Naive thymus-derived CD4-positive, alpha-beta T cell (primary cell): ENCODE measurements at regions not wholly inside any gene's neighbourhood (a gene's known extent, or its start where the extent isn't known, plus 50 kb on each side); places are given as distances from the start of the nearest gene placed in this dataset.

Experiments
- ATAC-seq: fragments of 150-1000 bp; cut with Tn5 transposase; 2 replicates; pipeline ENCODE4 v1.10.0; 2021; ENCODE audit warnings: mild to moderate bottlenecking, moderate library complexity
- CTCF ChIA-PET: fragments of 350-600 bp; sonication (Branson Sonifier 250); formaldehyde crosslinking; loops from one replicate; lab custom pipeline; 2021; ENCODE audit warnings: antibody characterized with exemption; lab: Charles Lee
- POLR2A ChIA-PET: fragments of 350-600 bp; sonication (Branson Sonifier 250); formaldehyde crosslinking; loops from one replicate; lab custom pipeline; 2021; ENCODE audit warnings: antibody characterized with exemption, inconsistent platforms; lab: Charles Lee
- DNase-seq, 9 donors: peaks; one replicate each; pipeline versions ENCODE4 v3.0.0 to v3.0.0-alpha.2; 2020 to 2022; ENCODE audit warnings: mixed read lengths in 1 of 9
- H3K27ac ChIP-seq: one replicate; pipeline ENCODE4 v1.7.0; 2013; ENCODE audit warnings: mild to moderate bottlenecking, low read depth, low read length, moderate library complexity
- H3K27me3 ChIP-seq, 2 donors: one replicate each; pipeline ENCODE4 v1.7.0; 2013; ENCODE audit warnings: low read length in 2 of 2, mild to moderate bottlenecking in 2 of 2, moderate library complexity in 2 of 2; ENCODE audit not compliant: control insufficient read depth in 2 of 2, insufficient read depth in 2 of 2
- H3K36me3 ChIP-seq, 3 experiments: 1 replicate in 2 of 3; 2 replicates in 1 of 3; pipeline ENCODE4 v1.7.0; 2013; ENCODE audit warnings: low read length in 3 of 3, mild to moderate bottlenecking in 3 of 3, moderate library complexity in 1 of 3; ENCODE audit not compliant: insufficient read depth in 3 of 3, control insufficient read depth in 2 of 3
- H3K4me1 ChIP-seq, 2 donors: one replicate each; pipeline ENCODE4 v1.7.0; 2013; ENCODE audit warnings: low read length in 2 of 2, mild to moderate bottlenecking in 2 of 2, moderate library complexity in 1 of 2; ENCODE audit not compliant: control insufficient read depth in 2 of 2, insufficient read depth in 2 of 2
- H3K4me3 ChIP-seq: 2 replicates; pipeline ENCODE4 v1.7.0; 2013; ENCODE audit warnings: mild to moderate bottlenecking, low read length
- H3K9me3 ChIP-seq, 3 experiments: 1 replicate in 2 of 3; 2 replicates in 1 of 3; pipeline ENCODE4 v1.7.0; 2013; ENCODE audit warnings: low read length in 3 of 3; ENCODE audit not compliant: control insufficient read depth in 2 of 3
- H3K27ac Mint-ChIP-seq, 9 donors: one replicate each; pipeline ENCODE4 v1.8.0; 2020 to 2022; ENCODE audit warnings: mixed read lengths in 9 of 9, mild to moderate bottlenecking in 8 of 9, moderate library complexity in 5 of 9, inconsistent platforms in 2 of 9
- H3K27me3 Mint-ChIP-seq, 5 donors: one replicate each; pipeline ENCODE4 v1.8.0; 2021 to 2022; ENCODE audit warnings: mixed read lengths in 5 of 5, mild to moderate bottlenecking in 1 of 5
- H3K36me3 Mint-ChIP-seq, 5 donors: one replicate each; pipeline ENCODE4 v1.8.0; 2020 to 2022; ENCODE audit warnings: mixed read lengths in 5 of 5, mild to moderate bottlenecking in 3 of 5, inconsistent platforms in 1 of 5
- H3K4me1 Mint-ChIP-seq, 7 donors: one replicate each; pipeline ENCODE4 v1.8.0; 2020 to 2022; ENCODE audit warnings: mixed read lengths in 7 of 7, mild to moderate bottlenecking in 3 of 7, inconsistent platforms in 1 of 7
- H3K4me3 Mint-ChIP-seq, 10 donors: one replicate each; pipeline ENCODE4 v1.8.0; 2020 to 2022; ENCODE audit warnings: mild to moderate bottlenecking in 10 of 10, mixed read lengths in 10 of 10, moderate library complexity in 6 of 10, inconsistent platforms in 2 of 10
- H3K9me3 Mint-ChIP-seq, 11 donors: one replicate each; pipeline ENCODE4 v1.8.0; 2020 to 2022; ENCODE audit warnings: mixed read lengths in 11 of 11, mild to moderate bottlenecking in 4 of 11, inconsistent platforms in 1 of 11, moderate library complexity in 1 of 11
- intact Hi-C, 2 donors: fragments of 100-400 bp; cut with micrococcal nuclease; formaldehyde crosslinking; loops; one replicate each; pipeline ENCODE4 v1.15.1; 2023

DNA sequence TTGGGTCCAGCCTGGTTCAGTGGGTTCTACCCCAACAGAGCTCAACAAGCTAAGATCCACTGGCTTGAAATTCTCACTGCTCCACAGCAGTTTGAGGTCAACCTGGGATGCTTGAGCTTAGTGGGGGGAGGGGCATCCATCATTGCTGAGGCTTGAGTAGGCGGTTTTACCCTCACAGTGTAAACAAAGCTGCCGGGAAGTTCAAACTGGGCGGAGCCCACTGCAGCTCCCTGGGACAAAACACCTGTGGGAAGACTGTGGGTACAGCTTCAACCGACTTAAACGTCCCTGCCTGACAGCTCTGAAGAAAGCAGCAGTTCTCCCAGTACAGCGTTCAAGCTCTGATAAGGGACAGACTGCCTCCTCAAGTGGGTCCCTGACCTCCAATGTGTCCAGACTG is 1161.9 kb downstream of the UQCRFS1 start:
- H3K36me3 ChIP-seq, result no peaks in the 10 kb centered on the region
- no peaks in the 10 kb centered on the region for H3K36me3 Mint-ChIP-seq
- ChIA-PET CTCF (no interaction called here), POLR2A (no interaction called here)
- no peak overlapping the region for H3K4me3 ChIP-seq
- ATAC-seq, result no peak
- no peaks in the 10 kb centered on the region for H3K27me3 ChIP-seq
- intact Hi-C loops, result no loop called here
- H3K9me3 Mint-ChIP-seq, result peaks cover 2 to 48% (median 23%) of the 10 kb centered on the region in 11 donors
- no peaks in the 10 kb centered on the region for H3K4me1 Mint-ChIP-seq
- no peak overlapping the region for H3K27ac ChIP-seq
- no peaks in the 10 kb centered on the region for H3K9me3 ChIP-seq
- DNase-seq, result no peak
- no peak overlapping the region for H3K27ac Mint-ChIP-seq
- no peaks in the 10 kb centered on the region for H3K27me3 Mint-ChIP-seq
- H3K4me1 ChIP-seq, result no peaks in the 10 kb centered on the region
- no peak overlapping the region for H3K4me3 Mint-ChIP-seq

DNA sequence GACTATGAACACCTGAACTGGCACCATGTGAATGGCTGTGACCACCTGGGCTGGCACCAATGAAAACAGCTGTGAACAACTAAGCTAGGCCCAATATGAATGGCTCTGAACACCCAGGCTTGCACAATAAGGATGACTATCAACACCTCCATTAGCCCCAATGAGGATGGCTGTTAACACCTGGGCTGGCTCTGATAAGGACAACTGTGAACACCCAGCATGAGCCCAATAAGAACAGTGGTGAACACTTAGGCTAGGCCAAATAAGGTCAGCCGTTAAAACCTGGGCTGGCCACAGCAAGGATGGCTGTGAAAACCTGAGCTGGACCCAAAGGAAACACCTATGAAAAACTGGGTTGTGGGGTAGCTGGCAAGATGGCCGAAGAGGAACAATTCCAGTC is 1163.1 kb downstream of the UQCRFS1 start:
- no peaks in the 10 kb centered on the region for H3K36me3 ChIP-seq
- H3K4me1 ChIP-seq, result no peaks in the 10 kb centered on the region
- POLR2A ChIA-PET, result no interaction called here
- no peak overlapping the region for H3K27ac Mint-ChIP-seq
- H3K4me1 Mint-ChIP-seq, result no peaks in the 10 kb centered on the region
- no peaks in the 10 kb centered on the region for H3K36me3 Mint-ChIP-seq
- DNase-seq (no peak), ATAC-seq (no peak)
- no peaks in the 10 kb centered on the region for H3K27me3 ChIP-seq
- no peak overlapping the region for H3K4me3 Mint-ChIP-seq
- intact Hi-C loops, result no loop called here
- H3K4me3 ChIP-seq, result no peak overlapping the region
- H3K9me3 Mint-ChIP-seq, result peaks cover 0 to 42% (median 19%) of the 10 kb centered on the region in 11 donors
- no peaks in the 10 kb centered on the region for H3K27me3 Mint-ChIP-seq
- no peaks in the 10 kb centered on the region for H3K9me3 ChIP-seq
- CTCF ChIA-PET, result no interaction called here
- H3K27ac ChIP-seq, result no peak overlapping the region

DNA sequence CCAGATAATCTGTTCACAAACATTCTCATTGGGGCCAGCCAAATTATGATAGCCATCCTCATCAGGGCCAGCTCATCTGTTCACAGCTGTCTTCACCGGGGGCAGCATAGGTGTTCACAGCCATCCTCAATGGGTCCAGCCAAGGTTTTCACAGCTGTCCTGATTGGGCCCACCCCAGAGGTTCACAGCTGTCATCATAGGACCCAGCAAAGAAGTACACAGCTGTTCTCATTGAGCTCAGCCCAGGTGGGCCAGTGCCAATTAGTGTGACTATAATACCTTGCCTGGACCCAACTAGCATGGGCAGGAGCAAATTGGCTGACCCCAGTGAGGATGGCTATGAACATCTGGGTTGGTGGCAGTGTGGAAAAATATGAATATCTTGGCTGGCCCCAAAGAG is 1166.0 kb downstream of the UQCRFS1 start:
- Mint-ChIP-seq H3K4me3 (no peak overlapping the region), H3K4me1 (no peaks in the 10 kb centered on the region), H3K9me3 (peaks cover 0 to 25% (median 7%) of the 10 kb centered on the region in 11 donors), H3K27ac (no peak overlapping the region), H3K27me3 (no peaks in the 10 kb centered on the region), H3K36me3 (no peaks in the 10 kb centered on the region)
- ChIA-PET CTCF (no interaction called here), POLR2A (no interaction called here)
- no peak for ATAC-seq
- no peak for DNase-seq
- Histone ChIP-seq H3K4me3 (no peak overlapping the region), H3K9me3 (no peaks in the 10 kb centered on the region), H3K27ac (no peak overlapping the region), H3K36me3 (no peaks in the 10 kb centered on the region), H3K4me1 (no peaks in the 10 kb centered on the region), H3K27me3 (no peaks in the 10 kb centered on the region)
- intact Hi-C loops, result no loop called here

DNA sequence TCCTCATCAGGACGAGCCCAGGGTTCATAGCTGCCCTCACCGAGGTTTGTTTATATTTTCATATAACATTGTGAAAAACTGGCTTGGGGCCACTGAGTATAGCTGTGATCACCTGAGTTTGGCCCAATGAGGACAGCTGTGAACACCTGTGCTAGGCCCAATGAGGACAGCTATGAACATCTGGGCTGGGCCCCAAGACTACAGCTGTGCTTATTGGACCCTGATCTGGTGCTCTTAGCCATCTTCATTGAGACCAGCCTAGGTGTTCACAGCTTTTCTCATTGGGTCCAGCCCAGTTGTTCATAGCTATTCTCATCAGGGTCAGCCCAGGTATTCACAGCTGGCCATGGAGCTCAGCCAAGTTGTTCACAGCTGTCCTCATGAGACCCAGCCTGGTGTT is 1167.3 kb downstream of the UQCRFS1 start:
- H3K9me3 Mint-ChIP-seq, result peaks cover 0 to 24% (median 5%) of the 10 kb centered on the region in 11 donors
- no peak for ATAC-seq
- no peaks in the 10 kb centered on the region for H3K27me3 ChIP-seq
- intact Hi-C loops, result no loop called here
- no peak overlapping the region for H3K27ac ChIP-seq
- no peaks in the 10 kb centered on the region for H3K36me3 ChIP-seq
- no peak overlapping the region for H3K4me3 Mint-ChIP-seq
- no peaks in the 10 kb centered on the region for H3K36me3 Mint-ChIP-seq
- ChIA-PET CTCF (no interaction called here), POLR2A (no interaction called here)
- H3K4me1 Mint-ChIP-seq, result no peaks in the 10 kb centered on the region
- H3K27me3 Mint-ChIP-seq, result no peaks in the 10 kb centered on the region
- no peak for DNase-seq
- no peak overlapping the region for H3K4me3 ChIP-seq
- H3K27ac Mint-ChIP-seq, result no peak overlapping the region
- H3K4me1 ChIP-seq, result no peaks in the 10 kb centered on the region
- no peaks in the 10 kb centered on the region for H3K9me3 ChIP-seq

DNA sequence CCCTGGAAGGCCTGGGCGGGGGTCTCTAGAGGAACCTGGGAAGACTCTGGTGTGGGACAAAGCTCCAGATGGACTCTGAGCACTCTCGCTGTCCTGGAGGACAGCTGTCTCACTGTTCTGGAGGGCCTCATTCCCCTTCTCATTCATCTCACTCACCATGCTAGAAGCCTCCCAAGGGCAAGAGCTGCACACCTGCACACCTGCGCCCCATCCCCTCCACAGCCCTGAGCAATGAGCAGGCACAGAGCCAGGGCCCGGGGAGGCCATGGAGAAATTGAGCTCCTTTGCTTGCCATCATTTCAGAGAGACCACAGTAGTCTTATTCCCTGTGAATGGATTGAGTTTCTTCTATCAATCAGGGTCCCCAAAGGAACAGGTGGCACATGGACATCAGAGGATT is 1168.5 kb downstream of the UQCRFS1 start:
- Histone ChIP-seq H3K4me3 (no peak overlapping the region), H3K36me3 (no peaks in the 10 kb centered on the region), H3K27ac (no peak overlapping the region), H3K27me3 (no peaks in the 10 kb centered on the region), H3K9me3 (no peaks in the 10 kb centered on the region), H3K4me1 (no peaks in the 10 kb centered on the region)
- Mint-ChIP-seq H3K27ac (peak overlapping the region in 1 of 9 donors; percentile 9), H3K4me1 (no peaks in the 10 kb centered on the region), H3K36me3 (no peaks in the 10 kb centered on the region), H3K4me3 (no peak overlapping the region), H3K27me3 (no peaks in the 10 kb centered on the region), H3K9me3 (peaks cover 0 to 26% (median 5%) of the 10 kb centered on the region in 11 donors)
- DNase-seq, result no peak
- intact Hi-C loops, result no loop called here
- no peak for ATAC-seq
- ChIA-PET CTCF (no interaction called here), POLR2A (no interaction called here)

DNA sequence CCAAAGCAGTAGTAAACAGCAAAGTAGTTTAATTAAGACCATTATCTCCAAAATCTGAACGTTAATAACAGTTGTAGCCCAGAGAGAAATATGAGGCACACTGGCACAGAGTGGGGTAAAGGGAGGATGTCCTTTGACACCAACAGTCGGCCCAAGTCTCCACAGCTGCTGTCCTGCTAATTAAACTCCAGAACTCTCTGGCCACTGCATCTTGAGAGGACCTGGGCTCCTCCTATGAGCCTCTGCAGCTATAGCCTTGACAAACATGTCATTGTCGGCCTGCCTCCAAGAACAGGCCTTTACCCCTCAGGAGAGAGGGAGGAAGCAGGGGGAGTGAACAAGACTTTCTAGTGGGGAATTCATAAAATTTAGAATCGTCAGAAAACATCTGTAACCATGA is 1170.4 kb downstream of the UQCRFS1 start:
- H3K27me3 ChIP-seq, result no peaks in the 10 kb centered on the region
- no peak overlapping the region for H3K27ac ChIP-seq
- intact Hi-C loops, result no loop called here
- H3K9me3 Mint-ChIP-seq, result peaks cover 0 to 20% (median 5%) of the 10 kb centered on the region in 11 donors
- H3K36me3 ChIP-seq, result no peaks in the 10 kb centered on the region
- ATAC-seq (no peak), DNase-seq (no peak)
- H3K36me3 Mint-ChIP-seq, result no peaks in the 10 kb centered on the region
- no peaks in the 10 kb centered on the region for H3K4me1 Mint-ChIP-seq
- ChIA-PET CTCF (no interaction called here), POLR2A (no interaction called here)
- H3K27ac Mint-ChIP-seq, result no peak overlapping the region
- H3K27me3 Mint-ChIP-seq, result no peaks in the 10 kb centered on the region
- no peaks in the 10 kb centered on the region for H3K4me1 ChIP-seq
- H3K4me3 Mint-ChIP-seq, result no peak overlapping the region
- H3K9me3 ChIP-seq, result no peaks in the 10 kb centered on the region
- H3K4me3 ChIP-seq, result no peak overlapping the region

DNA sequence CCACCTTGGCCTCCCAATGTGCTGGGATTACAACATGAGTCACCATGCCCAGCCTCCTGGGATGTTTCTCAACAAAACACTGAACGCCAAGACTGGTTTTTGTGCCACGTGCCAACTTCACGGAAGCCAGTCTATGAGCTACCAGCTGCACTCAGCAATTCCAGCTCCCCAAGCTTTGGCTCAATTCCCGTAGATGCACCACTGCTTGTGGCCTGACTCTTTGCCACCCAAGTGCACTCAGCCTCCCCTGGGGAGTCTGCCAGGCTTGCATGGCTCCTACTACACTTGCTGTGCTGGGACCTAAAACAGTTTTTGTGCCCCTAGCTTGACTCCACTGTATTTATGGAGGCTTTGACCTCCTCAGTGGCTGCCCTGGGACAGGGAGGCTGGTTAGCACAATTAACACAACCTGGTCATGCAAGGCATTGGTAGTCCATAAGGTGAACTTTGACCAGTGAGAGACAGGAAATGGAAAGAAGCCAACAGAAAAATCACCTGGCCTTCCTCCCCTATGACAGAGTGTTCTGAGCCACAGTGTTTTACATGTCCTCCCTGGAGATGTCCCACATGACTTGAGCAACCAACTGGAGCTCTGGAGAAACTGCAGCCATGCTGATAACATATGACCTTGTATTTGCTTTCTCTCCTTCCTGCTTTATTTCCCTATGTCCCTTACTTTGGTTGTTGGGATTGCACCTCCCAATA is 1173.1 kb downstream of the UQCRFS1 start:
- ATAC-seq (no peak), DNase-seq (no peak)
- Mint-ChIP-seq H3K4me3 (no peak overlapping the region), H3K27ac (no peak overlapping the region), H3K9me3 (peaks cover 0 to 15% (median 5%) of the 10 kb centered on the region in 11 donors), H3K36me3 (no peaks in the 10 kb centered on the region), H3K4me1 (no peaks in the 10 kb centered on the region), H3K27me3 (no peaks in the 10 kb centered on the region)
- H3K36me3 ChIP-seq, result no peaks in the 10 kb centered on the region
- no peaks in the 10 kb centered on the region for H3K9me3 ChIP-seq
- H3K4me3 ChIP-seq, result no peak overlapping the region
- H3K27me3 ChIP-seq, result no peaks in the 10 kb centered on the region
- POLR2A ChIA-PET, result no interaction called here
- intact Hi-C loops, result no loop called here
- H3K4me1 ChIP-seq, result no peaks in the 10 kb centered on the region
- no peak overlapping the region for H3K27ac ChIP-seq
- CTCF ChIA-PET, result no interaction called here
